DOHH2 (cell line): ENCODE measurements at regions not wholly inside any gene's neighbourhood (a gene's known extent, or its start where the extent isn't known, plus 50 kb on each side); places are given as distances from the start of the nearest gene placed in this dataset.

Source experiments
- H3F3A ChIP-seq: fragments of 200-600 bp; sonication (generic), shearing (Covaris generic); 2 replicates; pipeline ENCODE4 v1.6.0; 2016; ENCODE audit warnings: antibody characterized with exemption, mild to moderate bottlenecking; ENCODE audit not compliant: control insufficient read depth, insufficient read depth
- H3K27ac ChIP-seq: fragments of 200-600 bp; sonication (generic); 2 replicates; pipeline ENCODE4 v1.5.1; 2014; ENCODE audit warnings: low read depth, mild to moderate bottlenecking, low read length, moderate library complexity
- H3K27me3 ChIP-seq: fragments of 200-600 bp; sonication (generic); 2 replicates; pipeline ENCODE4 v1.6.1; 2014; ENCODE audit warnings: mild to moderate bottlenecking, low read length, mixed read lengths; ENCODE audit not compliant: control insufficient read depth
- H3K36me3 ChIP-seq: fragments of 200-600 bp; sonication (generic); 2 replicates; pipeline ENCODE4 v1.6.1; 2014; ENCODE audit warnings: mild to moderate bottlenecking, low read length, moderate library complexity, mixed read lengths; ENCODE audit not compliant: control insufficient read depth
- H3K4me1 ChIP-seq: fragments of 200-600 bp; sonication (generic); 2 replicates; pipeline ENCODE4 v1.6.1; 2014; ENCODE audit warnings: mild to moderate bottlenecking, low read length, mixed read lengths; ENCODE audit not compliant: control insufficient read depth
- H3K4me2 ChIP-seq: fragments of 200-600 bp; sonication (generic); 2 replicates; pipeline ENCODE4 v1.6.0; 2014; ENCODE audit warnings: mild to moderate bottlenecking, low read length, moderate library complexity
- H3K4me3 ChIP-seq: fragments of 200-600 bp; sonication (generic); 2 replicates; pipeline ENCODE4 v1.5.1; 2014; ENCODE audit warnings: mild to moderate bottlenecking, low read length, mixed read lengths
- H3K79me2 ChIP-seq: fragments of 200-600 bp; sonication (generic); 2 replicates; pipeline ENCODE4 v1.6.1; 2014; ENCODE audit warnings: mild to moderate bottlenecking, low read length, mixed read lengths; ENCODE audit not compliant: control insufficient read depth
- H3K9me2 ChIP-seq: fragments of 200-600 bp; sonication (generic); replicated peaks from 2 replicates; pipeline ENCODE4 v1.6.1; 2014; ENCODE audit warnings: mild to moderate bottlenecking, low read length, mixed read lengths; ENCODE audit not compliant: control insufficient read depth
- H3K9me3 ChIP-seq: fragments of 200-600 bp; sonication (generic); 2 replicates; pipeline ENCODE4 v1.6.1; 2014; ENCODE audit warnings: antibody characterized with exemption, low read length, mixed read lengths; ENCODE audit not compliant: control insufficient read depth, insufficient read depth
- H4K20me1 ChIP-seq: fragments of 200-600 bp; sonication (generic); 2 replicates; pipeline ENCODE4 v1.6.0; 2014; ENCODE audit warnings: low read depth, mild to moderate bottlenecking, antibody characterized with exemption, low read length, moderate library complexity; ENCODE audit not compliant: control insufficient read depth, insufficient read depth
- EZH2phosphoT487 ChIP-seq: fragments of 200-600 bp; sonication (generic); IDR thresholded peaks from 2 replicates; pipeline ENCODE4 v1.6.1; 2017; ENCODE audit warnings: borderline replicate concordance, mild to moderate bottlenecking, antibody characterized with exemption, low read length, moderate library complexity, mixed read lengths
- TF ChIP-seq, protein P1 (sequence below): fragments of 200-600 bp; sonication (generic); IDR thresholded peaks from one replicate; pipeline ENCODE4 v1.5.1; 2014; ENCODE audit warnings: antibody characterized with exemption, mild to moderate bottlenecking, low read depth, low read length; ENCODE audit not compliant: poor library complexity, severe bottlenecking

DNA sequence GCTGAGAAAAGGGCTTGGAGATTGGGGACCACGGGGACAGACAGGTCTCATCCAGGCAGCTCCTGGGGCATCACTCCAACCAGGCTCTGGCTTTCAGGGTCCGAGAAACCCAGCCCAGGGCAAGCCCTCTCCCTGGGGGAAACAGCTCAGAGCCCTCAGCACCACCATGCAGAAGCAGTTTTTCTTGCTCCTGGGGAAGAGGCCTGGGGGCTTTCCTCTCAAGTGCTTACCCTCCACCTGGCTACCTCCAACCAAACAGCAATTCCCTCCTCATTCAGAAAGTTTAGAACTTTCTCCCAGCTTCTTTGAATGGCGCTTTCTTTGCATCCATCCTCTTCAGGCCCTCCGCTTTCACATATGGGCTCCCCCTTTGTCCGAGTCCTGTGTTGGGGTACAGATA is 110.4 kb upstream of the PHACTR3 start:
- H3K27me3 ChIP-seq, result no peaks in the 10 kb centered on the region
- no peak for TF ChIP-seq EZH2phosphoT487
- H3K4me1 ChIP-seq, result no peaks in the 10 kb centered on the region
- H3K9me2 ChIP-seq, result no peaks in the 10 kb centered on the region
- no peaks in the 10 kb centered on the region for H3K36me3 ChIP-seq
- no peaks in the 10 kb centered on the region for H3F3A ChIP-seq
- no peak overlapping the region for H3K4me3 ChIP-seq
- H3K4me2 ChIP-seq, result no peak overlapping the region
- H3K9me3 ChIP-seq, result no peaks in the 10 kb centered on the region
- no peak overlapping the region for H3K27ac ChIP-seq
- no peaks in the 10 kb centered on the region for H3K79me2 ChIP-seq
- H4K20me1 ChIP-seq, result no peaks in the 10 kb centered on the region

DNA sequence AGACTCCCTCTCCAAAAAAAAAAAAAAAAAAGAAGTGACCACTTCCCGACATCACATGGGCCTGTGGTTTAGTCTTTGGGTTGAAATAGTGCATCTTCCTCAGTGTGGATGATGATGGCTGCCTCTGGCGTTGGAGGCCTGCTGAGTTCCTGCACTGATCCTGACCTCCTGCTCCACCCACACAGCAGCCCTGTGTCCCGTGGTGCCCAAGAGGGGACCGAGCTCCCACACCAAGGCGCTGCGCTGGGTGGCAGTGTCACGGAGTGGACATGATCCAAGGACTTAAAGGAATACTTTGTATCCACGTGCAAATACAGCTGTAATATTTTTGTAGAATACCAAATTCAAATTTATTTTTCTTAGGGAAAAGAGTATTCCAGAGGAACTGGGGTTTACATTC is 109.2 kb upstream of the PHACTR3 start:
- Histone ChIP-seq H3K4me2 (no peak overlapping the region), H3K4me1 (no peaks in the 10 kb centered on the region), H3K36me3 (no peaks in the 10 kb centered on the region), H3K27ac (no peak overlapping the region), H4K20me1 (no peaks in the 10 kb centered on the region), H3K27me3 (no peaks in the 10 kb centered on the region), H3F3A (no peaks in the 10 kb centered on the region), H3K79me2 (no peaks in the 10 kb centered on the region), H3K9me2 (no peaks in the 10 kb centered on the region), H3K4me3 (no peak overlapping the region), H3K9me3 (no peaks in the 10 kb centered on the region)
- no peak for TF ChIP-seq EZH2phosphoT487
- TF ChIP-seq, protein P1, sequence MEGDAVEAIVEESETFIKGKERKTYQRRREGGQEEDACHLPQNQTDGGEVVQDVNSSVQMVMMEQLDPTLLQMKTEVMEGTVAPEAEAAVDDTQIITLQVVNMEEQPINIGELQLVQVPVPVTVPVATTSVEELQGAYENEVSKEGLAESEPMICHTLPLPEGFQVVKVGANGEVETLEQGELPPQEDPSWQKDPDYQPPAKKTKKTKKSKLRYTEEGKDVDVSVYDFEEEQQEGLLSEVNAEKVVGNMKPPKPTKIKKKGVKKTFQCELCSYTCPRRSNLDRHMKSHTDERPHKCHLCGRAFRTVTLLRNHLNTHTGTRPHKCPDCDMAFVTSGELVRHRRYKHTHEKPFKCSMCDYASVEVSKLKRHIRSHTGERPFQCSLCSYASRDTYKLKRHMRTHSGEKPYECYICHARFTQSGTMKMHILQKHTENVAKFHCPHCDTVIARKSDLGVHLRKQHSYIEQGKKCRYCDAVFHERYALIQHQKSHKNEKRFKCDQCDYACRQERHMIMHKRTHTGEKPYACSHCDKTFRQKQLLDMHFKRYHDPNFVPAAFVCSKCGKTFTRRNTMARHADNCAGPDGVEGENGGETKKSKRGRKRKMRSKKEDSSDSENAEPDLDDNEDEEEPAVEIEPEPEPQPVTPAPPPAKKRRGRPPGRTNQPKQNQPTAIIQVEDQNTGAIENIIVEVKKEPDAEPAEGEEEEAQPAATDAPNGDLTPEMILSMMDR, result no peak

DNA sequence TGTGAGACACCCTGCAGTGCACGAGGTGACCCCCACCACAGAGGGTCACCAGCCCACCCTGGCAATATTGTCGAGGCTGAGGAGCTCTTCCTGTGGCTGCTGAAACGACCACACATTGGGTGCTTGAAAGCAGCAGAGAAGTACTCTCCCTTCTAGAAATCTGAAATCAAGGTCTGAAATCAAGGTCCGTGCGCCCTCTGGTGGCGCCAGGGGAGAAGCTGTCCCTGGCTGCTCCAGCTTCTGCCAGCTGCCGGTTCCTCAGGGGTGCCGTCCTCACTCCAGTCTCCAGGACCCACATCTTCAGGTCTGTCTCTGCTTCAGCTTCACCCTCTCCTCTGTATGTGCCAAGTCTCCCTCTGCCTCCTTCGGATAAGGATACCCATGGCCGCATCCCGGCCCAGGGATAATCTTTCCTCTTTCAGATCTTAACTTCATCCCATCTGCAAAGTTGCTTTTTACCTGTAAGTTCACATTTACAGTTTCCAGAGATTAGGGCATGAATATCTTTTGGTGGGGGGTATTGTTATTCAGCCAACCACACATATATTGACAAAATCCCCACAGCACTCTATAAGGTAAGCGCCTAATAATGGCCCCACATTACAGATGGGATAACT is 108.3 kb upstream of the PHACTR3 start:
- H3K36me3 ChIP-seq, result no peaks in the 10 kb centered on the region
- H3K79me2 ChIP-seq, result no peaks in the 10 kb centered on the region
- no peaks in the 10 kb centered on the region for H3F3A ChIP-seq
- no peak overlapping the region for H3K4me2 ChIP-seq
- no peak overlapping the region for H3K27ac ChIP-seq
- no peaks in the 10 kb centered on the region for H3K9me2 ChIP-seq
- H3K27me3 ChIP-seq, result no peaks in the 10 kb centered on the region
- H3K4me1 ChIP-seq, result no peaks in the 10 kb centered on the region
- H3K4me3 ChIP-seq, result no peak overlapping the region
- H3K9me3 ChIP-seq, result no peaks in the 10 kb centered on the region
- no peak for TF ChIP-seq EZH2phosphoT487
- TF ChIP-seq, protein P1, result peak; percentile 92
- no peaks in the 10 kb centered on the region for H4K20me1 ChIP-seq

DNA sequence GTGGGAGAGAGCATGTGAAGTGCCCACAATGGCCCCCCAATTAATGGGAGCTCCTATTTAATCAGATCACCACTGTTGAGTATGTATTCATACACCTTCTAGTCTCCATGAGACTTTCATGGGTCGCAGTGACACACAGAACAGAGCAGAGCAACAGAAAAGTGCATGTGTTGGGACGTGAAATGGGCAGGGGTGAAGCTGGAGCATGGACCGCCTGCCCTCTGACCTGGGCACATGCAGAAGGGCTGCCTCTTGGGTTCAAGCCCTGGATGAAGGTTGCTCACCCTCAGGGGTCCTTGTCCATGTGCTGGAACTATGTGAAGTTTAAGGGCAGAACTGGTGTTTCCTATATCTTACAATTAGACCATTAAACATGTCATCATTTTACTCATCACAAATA is 106.0 kb upstream of the PHACTR3 start:
- Histone ChIP-seq H3K36me3 (no peaks in the 10 kb centered on the region), H3K79me2 (no peaks in the 10 kb centered on the region), H4K20me1 (no peaks in the 10 kb centered on the region), H3F3A (no peaks in the 10 kb centered on the region), H3K4me3 (no peak overlapping the region), H3K27ac (no peak overlapping the region), H3K4me1 (no peaks in the 10 kb centered on the region), H3K4me2 (no peak overlapping the region), H3K27me3 (no peaks in the 10 kb centered on the region), H3K9me3 (no peaks in the 10 kb centered on the region), H3K9me2 (no peaks in the 10 kb centered on the region)
- TF ChIP-seq, protein P1, result no peak
- no peak for TF ChIP-seq EZH2phosphoT487
